ENCODE measurements at regions not wholly inside any gene's neighbourhood (a gene's known extent, or its start where the extent isn't known, plus 50 kb on each side); places are given as distances from the start of the nearest gene placed in this dataset.

- Histone ChIP-seq H3K27ac (no peak overlapping the region), H3K9me3 (no peaks in the 10 kb centered on the region), H3K36me3 (no peaks in the 10 kb centered on the region), H3K4me1 (no peaks in the 10 kb centered on the region), H3K27me3 (no peaks in the 10 kb centered on the region), H3K4me3 (no peak overlapping the region)
- DNase-seq, result no peak
- no peak for TF ChIP-seq CTCF (IDR thresholded peaks at IDR 0.05)
- TF ChIP-seq POLR2A (IDR thresholded peaks at IDR 0.05), result no peak
These were observed 463.7 kb upstream of the SGCG start for GRCh38 chr13:22717036-22717435.

- no peak overlapping the region for H3K4me3 ChIP-seq
- no peak for TF ChIP-seq POLR2A (IDR thresholded peaks at IDR 0.05)
- TF ChIP-seq CTCF (IDR thresholded peaks at IDR 0.05), result no peak
- H3K4me1 ChIP-seq, result no peaks in the 10 kb centered on the region
- H3K36me3 ChIP-seq, result no peaks in the 10 kb centered on the region
- H3K9me3 ChIP-seq, result no peaks in the 10 kb centered on the region
- no peak for DNase-seq
- H3K27me3 ChIP-seq, result no peaks in the 10 kb centered on the region
- no peak overlapping the region for H3K27ac ChIP-seq
These were observed 454.1 kb upstream of the SGCG start for GRCh38 chr13:22726726-22727125.

- H3K4me1 ChIP-seq, result no peaks in the 10 kb centered on the region
- no peaks in the 10 kb centered on the region for H3K36me3 ChIP-seq
- no peak for DNase-seq
- H3K9me3 ChIP-seq, result no peaks in the 10 kb centered on the region
- no peak overlapping the region for H3K27ac ChIP-seq
- H3K27me3 ChIP-seq, result no peaks in the 10 kb centered on the region
- no peak for TF ChIP-seq POLR2A (IDR thresholded peaks at IDR 0.05)
- no peak for TF ChIP-seq CTCF (IDR thresholded peaks at IDR 0.05)
- no peak overlapping the region for H3K4me3 ChIP-seq
These were observed 445.5 kb upstream of the SGCG start for GRCh38 chr13:22735011-22735995.

GRCh38 chr13:22736084-22736767 lies 444.6 kb upstream of the SGCG start:
- DNase-seq, result no peak

GRCh38 chr13:22736768-22737092 lies 444.0 kb upstream of the SGCG start:
- Histone ChIP-seq H3K36me3 (no peaks in the 10 kb centered on the region), H3K4me1 (no peaks in the 10 kb centered on the region), H3K27ac (no peak overlapping the region), H3K27me3 (no peaks in the 10 kb centered on the region), H3K9me3 (no peaks in the 10 kb centered on the region), H3K4me3 (no peak overlapping the region)
- no peak for DNase-seq
- TF ChIP-seq POLR2A (IDR thresholded peaks at IDR 0.05) (no peak), CTCF (IDR thresholded peaks at IDR 0.05) (no peak)

More at GRCh38 chr13:22736084-22736767, 444.6 kb upstream of the SGCG start:
- Histone ChIP-seq H3K36me3 (no peaks in the 10 kb centered on the region), H3K27me3 (no peaks in the 10 kb centered on the region), H3K4me3 (no peak overlapping the region), H3K9me3 (no peaks in the 10 kb centered on the region), H3K4me1 (no peaks in the 10 kb centered on the region), H3K27ac (no peak overlapping the region)
- TF ChIP-seq CTCF (IDR thresholded peaks at IDR 0.05), result no peak
- no peak for TF ChIP-seq POLR2A (IDR thresholded peaks at IDR 0.05)
